H1 (cell line): ENCODE measurements at regions not wholly inside any gene's neighbourhood (a gene's known extent, or its start where the extent isn't known, plus 50 kb on each side); places are given as distances from the start of the nearest gene placed in this dataset.

Source experiments
- CTCF ChIA-PET: fragments of 300-600 bp; sonication (Branson Sonifier 250); formaldehyde crosslinking; loops from one replicate; lab custom pipeline; 2021; ENCODE audit not compliant: partially characterized antibody; lab: Charles Lee
- POLR2A ChIA-PET: fragments of 300-600 bp; sonication (Branson Sonifier 250); formaldehyde crosslinking; loops from one replicate; lab custom pipeline; 2021; ENCODE audit warnings: inconsistent platforms; ENCODE audit not compliant: partially characterized antibody; lab: Charles Lee
- DNase-seq, 2 experiments: peaks; one replicate each; pipeline versions ENCODE4 v3.0.0 to v3.0.0-alpha.2; 2010 to 2022; ENCODE audit warnings: low spot score in 2 of 2, low read depth in 1 of 2, mixed read lengths in 1 of 2
- FAIRE-seq: peaks from 2 replicates; lab custom pipeline; 2011; peaks lifted over from hg19 to GRCh38; lab: Jason Lieb, UNC
- H2AFZ ChIP-seq: 2 replicates; pipeline ENCODE4 v1.8.1; 2012; ENCODE audit warnings: low read length, inconsistent platforms
- H2AK5ac ChIP-seq: 2 replicates; pipeline ENCODE4 v1.6.1; 2013; ENCODE audit warnings: low read depth, low read length
- H2BK120ac ChIP-seq: replicated peaks from 2 replicates; pipeline ENCODE3; 2013; ENCODE audit warnings: low read depth, low read length, inconsistent platforms
- H2BK12ac ChIP-seq: 2 replicates; pipeline ENCODE4 v1.6.1; 2013; ENCODE audit warnings: low read depth, low read length
- H2BK15ac ChIP-seq: 2 replicates; pipeline ENCODE4 v1.6.1; 2013; ENCODE audit warnings: low read length
- H2BK20ac ChIP-seq: 2 replicates; pipeline ENCODE4 v1.6.1; 2013; ENCODE audit warnings: low read length
- H2BK5ac ChIP-seq: 2 replicates; pipeline ENCODE4 v1.6.1; 2013; ENCODE audit warnings: low read depth, low read length
- H3K14ac ChIP-seq: 2 replicates; pipeline ENCODE4 v1.6.1; 2013; ENCODE audit warnings: inconsistent platforms; ENCODE audit not compliant: insufficient read length
- H3K18ac ChIP-seq: 2 replicates; pipeline ENCODE4 v1.6.1; 2013; ENCODE audit warnings: low read length; ENCODE audit errors: extremely low read depth
- H3K23ac ChIP-seq: 2 replicates; pipeline ENCODE4 v1.6.1; 2013; ENCODE audit warnings: inconsistent platforms; ENCODE audit not compliant: insufficient read length
- H3K23me2 ChIP-seq: 2 replicates; pipeline ENCODE4 v1.6.1; 2013; ENCODE audit warnings: low read depth, low read length
- H3K27ac ChIP-seq: 2 replicates; pipeline ENCODE4 v1.6.1; 2011; ENCODE audit warnings: low read depth, low read length, inconsistent platforms
- H3K27me3 ChIP-seq, 4 experiments: replicated peaks in 1 of 4; 1 replicate in 1 of 4; 2 replicates in 3 of 4; pipeline versions ENCODE4 v1.6.1 to v1.8.1; 2011 to 2013; ENCODE audit warnings: low read length in 3 of 4, mild to moderate bottlenecking in 3 of 4, inconsistent platforms in 2 of 4, mixed read lengths in 2 of 4, moderate library complexity in 1 of 4; ENCODE audit not compliant: control insufficient read depth in 3 of 4, insufficient read depth in 3 of 4; ENCODE audit errors: extremely low read depth in 1 of 4
- H3K36me3 ChIP-seq, 4 experiments: 2 replicates each; pipeline versions ENCODE4 v1.6.1 to v1.8.1; 2011 to 2013; ENCODE audit warnings: mild to moderate bottlenecking in 4 of 4, low read length in 3 of 4, moderate library complexity in 2 of 4, control low read depth in 1 of 4, inconsistent platforms in 1 of 4; ENCODE audit not compliant: insufficient read depth in 4 of 4, control insufficient read depth in 2 of 4
- H3K4ac ChIP-seq: replicated peaks from 2 replicates; pipeline ENCODE3; 2013; ENCODE audit warnings: low read length, low read depth, mixed read lengths, inconsistent platforms; ENCODE audit not compliant: insufficient read length
- H3K4me1 ChIP-seq, 4 experiments: replicated peaks in 1 of 4; 1 replicate in 1 of 4; 2 replicates in 3 of 4; pipeline versions ENCODE4 v1.6.1 to v1.8.1; 2011 to 2013; ENCODE audit warnings: low read length in 3 of 4, inconsistent platforms in 2 of 4, mixed read lengths in 1 of 4; ENCODE audit not compliant: insufficient read depth in 4 of 4, control insufficient read depth in 3 of 4
- H3K4me2 ChIP-seq, 2 experiments: 2 replicates each; pipeline versions ENCODE4 v1.6.1 to v1.8.1; 2011 to 2013; ENCODE audit warnings: low read depth in 2 of 2, low read length in 2 of 2, control low read depth in 1 of 2, inconsistent platforms in 1 of 2, mild to moderate bottlenecking in 1 of 2; ENCODE audit not compliant: insufficient read depth in 1 of 2
- H3K4me3 ChIP-seq, 4 experiments: fragments of 200-600, 300-600 bp in 1 of 4; sonication (generic), shearing (Covaris generic), sonication (Bioruptor Twin) in 1 of 4; 2 replicates each; pipeline versions ENCODE4 v1.5.1 to v1.8.1; 2011 to 2016; ENCODE audit warnings: low read length in 4 of 4, low read depth in 3 of 4, control low read depth in 2 of 4, inconsistent platforms in 2 of 4, mild to moderate bottlenecking in 2 of 4, mixed read lengths in 1 of 4, moderate library complexity in 1 of 4; ENCODE audit not compliant: insufficient read depth in 2 of 4; ENCODE audit errors: extremely low read depth in 1 of 4
- H3K56ac ChIP-seq: replicated peaks from 2 replicates; pipeline ENCODE3; 2013; ENCODE audit warnings: low read depth, mild to moderate bottlenecking, mixed read lengths, low read length, inconsistent platforms; ENCODE audit not compliant: insufficient read length
- H3K79me1 ChIP-seq: 2 replicates; pipeline ENCODE4 v1.6.1; 2013; ENCODE audit warnings: low read depth, low read length, control low read depth
- H3K79me2 ChIP-seq, 2 experiments: 2 replicates each; pipeline versions ENCODE4 v1.6.1 to v1.8.1; 2012 to 2013; ENCODE audit warnings: low read length in 2 of 2, mild to moderate bottlenecking in 2 of 2, inconsistent platforms in 1 of 2; ENCODE audit not compliant: insufficient read depth in 2 of 2, control insufficient read depth in 1 of 2
- H3K9ac ChIP-seq, 4 experiments: replicated peaks in 1 of 4; 1 replicate in 1 of 4; 2 replicates in 3 of 4; pipeline versions ENCODE4 v1.6.1 to v1.8.1; 2011 to 2013; ENCODE audit warnings: low read depth in 3 of 4, low read length in 3 of 4, control low read depth in 2 of 4, mild to moderate bottlenecking in 2 of 4, moderate library complexity in 2 of 4, inconsistent platforms in 1 of 4; ENCODE audit errors: extremely low read depth in 1 of 4
- H3K9me3 ChIP-seq, 2 experiments: 2 replicates each; pipeline versions ENCODE4 v1.6.1 to v1.8.1; 2012 to 2013; ENCODE audit warnings: mild to moderate bottlenecking in 2 of 2, moderate library complexity in 2 of 2, control low read depth in 1 of 2, inconsistent platforms in 1 of 2, low read depth in 1 of 2, low read length in 1 of 2, mixed read lengths in 1 of 2; ENCODE audit not compliant: insufficient read depth in 2 of 2
- H4K20me1 ChIP-seq, 2 experiments: replicated peaks in 1 of 2; 2 replicates each; pipeline versions ENCODE3 to v1.8.1; 2011 to 2013; ENCODE audit warnings: inconsistent platforms in 2 of 2, low read length in 2 of 2, mild to moderate bottlenecking in 1 of 2; ENCODE audit not compliant: insufficient read depth in 2 of 2, control insufficient read depth in 1 of 2
- H4K5ac ChIP-seq: 2 replicates; pipeline ENCODE4 v1.6.1; 2013; ENCODE audit warnings: low read length, low read depth, mixed read lengths, inconsistent platforms; ENCODE audit not compliant: insufficient read length
- H4K8ac ChIP-seq: 2 replicates; pipeline ENCODE4 v1.8.0; 2013; ENCODE audit warnings: mild to moderate bottlenecking, moderate library complexity, low read length, inconsistent platforms; ENCODE audit not compliant: insufficient read depth; ENCODE audit errors: extremely low read depth
- H4K91ac ChIP-seq: replicated peaks from 2 replicates; pipeline ENCODE3; 2013; ENCODE audit warnings: low read length, mixed read lengths, inconsistent platforms; ENCODE audit not compliant: insufficient read length
- WGBS, 2 experiments: shearing (Covaris generic) in 1 of 2; methylation state at CpG; one replicate each; pipeline versions ENCODE4 v1.1.6 to v1.1.7; 2013 to 2015; ENCODE audit warnings: low lambda C conversion rate in 2 of 2, mixed read lengths in 2 of 2, inconsistent platforms in 1 of 2, low coverage in 1 of 2, missing lambda C conversion rate in 1 of 2; ENCODE audit not compliant: insufficient replicate concordance in 2 of 2, insufficient coverage in 1 of 2, insufficient read length in 1 of 2; ENCODE audit errors: extremely low coverage in 1 of 2, missing lambda C conversion rate in 1 of 2; 5-methylcytosine and 5-hydroxymethylcytosine counted together

- Histone ChIP-seq H3K79me1 (no peaks in the 10 kb centered on the region), H3K4me1 (no peaks in the 10 kb centered on the region), H3K14ac (no peak overlapping the region), H4K8ac (no peak overlapping the region), H3K27ac (no peak overlapping the region), H2BK15ac (no peak overlapping the region), H4K5ac (no peak overlapping the region), H2BK120ac (no peak overlapping the region), H3K79me2 (no peaks in the 10 kb centered on the region), H3K9ac (no peak overlapping the region), H4K91ac (no peak overlapping the region), H3K4me3 (no peak overlapping the region), H2AFZ (no peak overlapping the region), H3K23me2 (no peaks in the 10 kb centered on the region), H2AK5ac (no peak overlapping the region), H4K20me1 (no peaks in the 10 kb centered on the region), H2BK5ac (no peak overlapping the region), H3K4ac (no peak overlapping the region), H3K36me3 (no peaks in the 10 kb centered on the region), H2BK12ac (no peak overlapping the region), H2BK20ac (no peak overlapping the region), H3K23ac (no peak overlapping the region), H3K9me3 (no peaks in the 10 kb centered on the region), H3K4me2 (no peak overlapping the region), H3K27me3 (peaks cover 0 to 2% (median 0%) of the 10 kb centered on the region in 4 experiments; a peak in 4 of 7 replicates), H3K18ac (no peak overlapping the region), H3K56ac (no peak overlapping the region)
- ChIA-PET CTCF (interaction anchor here (0.6 to 2.9 kb wide), 53 partner anchors 10 to 698 kb away, joined by 3 to 81 read pairs (median 4); partner anchors contain the start of gene NOL4), POLR2A (interaction anchor here (0.6 kb wide), 1 partner anchor 323 kb away, joined by 3 read pairs; no protein-coding TSS in a partner anchor)
- 27% methylated on average over 4 of the region's 4 CpGs; no CpG with 5 or more reads in 1 of the 2 experiments for WGBS, 2 experiments
- DNase-seq (no peak), FAIRE-seq (peak; percentile 57)
Observed at GRCh38 chr18:34122724-34123334, 101.9 kb downstream of the NOL4 start.
